Embryonic facial prominence (tissue), 1 donor: ENCODE measurements at regions not wholly inside any gene's neighbourhood (a gene's known extent, or its start where the extent isn't known, plus 50 kb on each side); places are given as distances from the start of the nearest gene placed in this dataset.

Experiments
- DNase-seq: peaks from one replicate; pipeline ENCODE4 v3.0.0-alpha.2; 2016; ENCODE audit errors: extremely low spot score

- DNase-seq = no peak
Measured at GRCh38 chrX:95585321-95585720, 1099.3 kb upstream of the DIAPH2 start.

GRCh38 chrX:95612350-95612749 is 1072.3 kb upstream of the DIAPH2 start:
- DNase-seq = no peak

DNA sequence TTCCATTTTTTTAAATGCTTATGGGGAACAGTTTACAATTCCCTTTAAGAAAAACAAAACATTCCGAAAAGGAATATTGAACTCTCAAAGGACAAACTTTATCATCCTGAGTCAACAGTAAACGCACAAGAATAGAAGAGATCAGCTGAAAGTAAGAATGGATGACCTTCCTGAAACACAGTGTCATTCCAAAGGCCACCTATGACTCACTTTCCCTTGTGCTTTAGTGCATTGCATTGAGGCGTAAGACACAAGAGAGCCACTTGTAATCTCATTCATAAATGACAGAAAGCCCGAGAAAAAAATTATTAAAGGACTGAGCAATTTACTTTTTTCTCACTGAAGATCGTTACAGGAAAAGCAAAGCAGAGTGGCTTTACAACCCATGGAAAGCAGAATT is 1062.4 kb upstream of the DIAPH2 start:
- no peak for DNase-seq

DNA sequence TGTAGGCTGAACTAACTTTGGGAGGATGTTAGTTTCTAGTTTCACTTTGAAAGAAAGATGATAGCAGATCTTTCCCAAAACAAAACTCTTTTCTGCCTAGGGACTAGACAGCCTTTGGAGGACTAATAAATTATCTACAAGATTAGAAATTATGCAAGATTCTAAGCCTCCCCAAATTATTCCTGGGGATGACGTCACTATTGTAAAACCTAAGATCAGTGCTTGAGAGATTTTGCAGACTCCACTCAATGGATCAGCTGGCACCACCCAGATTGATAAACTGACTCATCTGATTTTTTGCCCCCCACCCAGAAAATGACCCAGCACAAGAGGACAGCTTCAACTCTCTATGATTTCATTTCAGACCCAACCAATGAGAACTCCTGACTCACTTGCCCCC is 1057.9 kb upstream of the DIAPH2 start:
- DNase-seq = no peak

DNA sequence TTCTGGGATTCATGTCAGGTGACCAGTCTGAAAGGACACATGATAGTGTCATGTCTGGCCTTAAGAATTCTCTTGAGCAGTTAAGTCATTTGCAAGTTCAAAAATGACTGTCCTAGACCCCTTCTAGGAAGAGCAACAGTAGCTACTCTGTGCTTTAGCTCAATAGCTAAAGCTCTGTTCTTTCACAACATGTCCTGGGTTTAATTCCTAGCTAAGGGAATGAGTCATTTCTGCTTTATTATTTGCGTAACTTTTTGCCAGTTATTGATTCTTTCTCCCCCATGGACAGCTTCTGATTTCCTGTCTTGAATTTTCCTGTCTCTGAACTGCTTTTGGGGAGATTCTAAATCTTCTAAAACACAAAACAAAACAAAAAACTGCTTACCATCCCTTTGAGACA is 1055.8 kb upstream of the DIAPH2 start:
- no peak for DNase-seq

DNA sequence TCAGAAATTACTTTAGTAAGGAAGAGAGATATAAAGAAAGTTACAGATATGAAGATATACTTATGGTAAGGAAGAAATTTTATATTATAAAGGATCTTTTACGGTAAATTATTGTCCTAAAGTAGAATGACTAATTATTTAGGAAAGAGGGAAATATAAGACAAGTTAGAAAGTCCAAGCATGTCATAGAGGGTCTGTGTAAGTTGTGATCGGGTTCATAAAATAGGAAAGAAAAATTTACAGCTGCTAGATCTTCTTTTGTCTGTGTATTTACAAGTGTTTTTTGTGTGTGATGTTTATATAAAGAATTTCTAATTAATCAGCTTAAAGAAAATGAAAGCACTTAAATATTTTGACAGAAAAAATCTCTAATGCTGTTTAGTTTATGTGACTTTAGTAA is 1054.9 kb upstream of the DIAPH2 start:
- DNase-seq = no peak

- no peak for DNase-seq
Measured at GRCh38 chrX:95640226-95640625, 1044.4 kb upstream of the DIAPH2 start.

- DNase-seq = no peak
Measured at GRCh38 chrX:95645738-95646137, 1038.9 kb upstream of the DIAPH2 start.

- no peak for DNase-seq
Measured at GRCh38 chrX:95662200-95662599, 1022.4 kb upstream of the DIAPH2 start.

GRCh38 chrX:95666056-95666455 is 1018.6 kb upstream of the DIAPH2 start:
- no peak for DNase-seq

GRCh38 chrX:95675011-95675410 is 1009.6 kb upstream of the DIAPH2 start:
- DNase-seq = no peak

- DNase-seq = no peak
Measured at GRCh38 chrX:95675794-95676193, 1008.8 kb upstream of the DIAPH2 start.

GRCh38 chrX:95678679-95679078 is 1006.0 kb upstream of the DIAPH2 start:
- no peak for DNase-seq

GRCh38 chrX:95693365-95693764 is 991.3 kb upstream of the DIAPH2 start:
- no peak for DNase-seq

DNA sequence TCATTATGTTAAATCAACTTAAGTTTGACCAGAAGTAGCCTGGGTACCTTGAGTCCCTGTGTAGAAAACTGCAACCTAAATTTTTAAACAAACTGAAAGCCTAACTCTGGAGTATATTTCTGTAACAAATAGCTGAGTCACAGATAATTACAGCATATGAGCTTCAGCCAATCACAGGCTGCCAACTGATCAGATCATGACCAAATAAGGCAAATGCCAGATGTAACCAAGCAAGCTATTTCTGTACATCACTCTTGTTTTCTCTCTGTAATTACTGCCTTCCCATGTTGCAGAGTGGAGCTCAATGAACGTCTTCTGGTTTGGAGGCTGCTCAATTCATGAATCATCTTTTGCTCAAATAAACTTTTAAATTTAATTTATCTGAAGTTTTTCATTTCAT is 980.9 kb upstream of the DIAPH2 start:
- no peak for DNase-seq

GRCh38 chrX:95716841-95717240 is 967.8 kb upstream of the DIAPH2 start:
- DNase-seq = no peak

- DNase-seq = no peak
Measured at GRCh38 chrX:95718746-95719145, 965.9 kb upstream of the DIAPH2 start.

DNA sequence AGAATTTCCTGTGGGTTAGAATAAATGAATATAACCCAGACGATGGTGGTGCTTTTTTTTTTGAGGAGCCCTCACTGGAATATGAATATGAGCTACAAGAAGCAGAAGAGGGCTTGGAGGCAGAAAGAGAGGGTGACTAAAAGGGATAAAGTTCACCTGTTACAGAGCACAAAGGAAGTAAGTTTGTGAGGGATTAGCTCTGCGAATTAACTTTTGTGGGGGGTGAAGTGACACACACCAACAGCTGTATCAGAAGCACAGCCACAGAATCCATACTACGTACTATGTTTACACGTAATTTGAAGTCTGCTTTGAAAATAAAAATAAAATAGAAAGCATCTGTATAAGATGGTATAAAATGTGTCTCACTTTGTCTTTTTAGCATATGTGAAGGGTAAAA is 963.6 kb upstream of the DIAPH2 start:
- DNase-seq = no peak

- no peak for DNase-seq
Measured at GRCh38 chrX:95728446-95728845, 956.2 kb upstream of the DIAPH2 start.

DNA sequence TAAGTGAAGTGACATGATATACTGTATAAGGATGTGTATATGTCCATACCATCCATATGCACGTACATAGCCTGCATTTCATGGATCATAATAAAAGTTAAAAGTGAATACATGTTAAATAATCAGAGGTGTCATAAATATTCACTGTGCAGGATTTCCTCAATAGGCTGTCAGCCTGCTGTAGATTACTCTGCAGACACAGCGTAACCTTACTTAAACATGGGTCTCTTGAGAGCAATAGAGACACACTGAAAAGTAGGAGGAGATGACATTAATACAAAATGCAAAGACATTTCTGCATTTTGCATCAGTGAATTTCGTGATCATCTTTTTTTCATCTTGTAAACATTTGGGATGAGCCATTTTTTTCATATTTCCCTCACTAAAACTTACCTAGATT is 955.2 kb upstream of the DIAPH2 start:
- no peak for DNase-seq

DNA sequence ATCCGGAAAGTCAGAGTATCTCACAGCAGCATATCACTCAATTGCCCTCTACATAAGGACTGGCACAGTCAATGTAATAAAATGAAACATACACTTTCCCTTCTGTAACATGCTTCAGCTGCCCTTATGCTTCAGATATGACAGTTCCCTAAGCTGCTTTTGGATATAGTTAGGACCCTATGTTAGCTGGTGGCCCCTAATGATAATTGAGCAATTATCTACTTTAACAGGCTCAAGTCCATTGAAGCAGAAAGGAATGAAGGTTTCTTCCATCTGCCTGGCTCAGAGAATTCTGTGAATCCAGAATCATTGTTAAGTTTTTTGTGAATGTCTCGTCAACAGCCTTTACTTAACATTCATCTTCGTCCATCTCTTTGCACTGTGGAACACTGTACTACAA is 951.2 kb upstream of the DIAPH2 start:
- DNase-seq = no peak

- DNase-seq = no peak
Measured at GRCh38 chrX:95754411-95754810, 930.2 kb upstream of the DIAPH2 start.

- no peak for DNase-seq
Measured at GRCh38 chrX:95760356-95760755, 924.3 kb upstream of the DIAPH2 start.

GRCh38 chrX:95762716-95763115 is 921.9 kb upstream of the DIAPH2 start:
- no peak for DNase-seq

DNA sequence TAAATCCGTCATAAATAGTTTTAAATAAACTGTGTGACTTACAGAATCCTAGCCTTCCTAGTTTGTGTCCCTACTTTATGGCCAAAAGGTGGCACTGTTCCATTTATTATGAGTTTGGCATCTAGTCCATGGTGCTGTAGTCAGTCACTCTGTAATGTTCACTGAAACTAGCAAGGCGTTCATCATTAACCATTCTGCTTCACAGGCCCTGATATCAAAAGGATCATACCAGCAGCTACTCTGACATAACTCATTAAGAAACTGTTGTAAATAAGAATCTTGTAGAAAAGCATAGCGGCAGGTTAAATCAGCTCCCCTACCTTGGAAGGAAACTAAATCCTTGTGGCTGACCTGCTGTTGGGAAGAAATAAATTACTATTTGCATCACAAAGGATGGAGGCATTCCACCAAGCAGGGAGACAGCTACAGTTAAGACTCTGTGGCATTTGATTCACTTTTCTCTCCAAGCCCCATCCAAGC is 919.6 kb upstream of the DIAPH2 start:
- peak; percentile 9 for DNase-seq
